ENCODE measurements at regions not wholly inside any gene's neighbourhood (a gene's known extent, or its start where the extent isn't known, plus 50 kb on each side); places are given as distances from the start of the nearest gene placed in this dataset.

DNA sequence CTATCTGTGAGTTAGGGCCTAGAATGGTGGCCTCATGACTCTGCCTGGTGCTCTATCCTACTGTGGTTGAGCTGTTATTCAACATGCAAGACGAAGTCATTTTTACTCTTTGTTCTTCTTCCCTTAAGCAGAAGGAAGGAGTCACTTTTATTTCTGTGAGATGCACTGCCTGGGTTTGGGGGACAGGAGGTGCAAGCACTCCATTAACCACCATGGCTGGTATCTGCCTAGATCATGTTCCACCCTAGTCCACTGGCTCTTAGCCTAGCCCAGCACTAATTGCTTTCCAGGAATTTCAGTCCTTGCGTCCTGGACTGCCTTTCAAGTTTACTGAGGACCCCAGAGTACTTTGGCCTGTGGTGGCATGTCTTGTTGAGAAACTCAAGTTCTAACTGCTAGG, 1182.7 kb downstream of the FSTL5 start:
- no peak for TF ChIP-seq GATA3 (IDR thresholded peaks at IDR 0.05; ENCODE audit: low read depth, low read length)
- no peak for TF ChIP-seq GATA2 (IDR thresholded peaks at IDR 0.05; ENCODE audit: low read depth, low read length)

DNA sequence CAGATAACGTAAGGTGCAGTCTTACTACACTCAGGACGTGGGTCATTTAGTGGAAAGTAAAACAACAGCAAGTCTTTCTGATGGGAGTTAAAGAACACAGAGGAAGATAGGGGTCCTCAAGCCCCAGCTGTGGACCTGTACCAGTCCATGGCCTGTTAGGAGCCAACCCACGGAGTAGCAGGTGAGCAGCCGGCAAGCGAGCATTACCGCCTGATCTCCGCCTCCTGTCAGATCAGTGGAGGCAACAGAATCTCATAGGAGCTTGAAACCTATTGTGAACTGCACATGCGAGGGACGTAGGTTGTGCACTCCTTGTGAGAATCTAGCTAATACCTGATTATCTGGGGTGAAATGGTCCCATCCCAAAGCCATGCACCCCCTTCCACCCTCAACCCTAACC, 1180.8 kb downstream of the FSTL5 start:
- no peak for TF ChIP-seq GATA3 (IDR thresholded peaks at IDR 0.05; ENCODE audit: low read depth, low read length)
- TF ChIP-seq GATA2 (IDR thresholded peaks at IDR 0.05; ENCODE audit: low read depth, low read length) = no peak

DNA sequence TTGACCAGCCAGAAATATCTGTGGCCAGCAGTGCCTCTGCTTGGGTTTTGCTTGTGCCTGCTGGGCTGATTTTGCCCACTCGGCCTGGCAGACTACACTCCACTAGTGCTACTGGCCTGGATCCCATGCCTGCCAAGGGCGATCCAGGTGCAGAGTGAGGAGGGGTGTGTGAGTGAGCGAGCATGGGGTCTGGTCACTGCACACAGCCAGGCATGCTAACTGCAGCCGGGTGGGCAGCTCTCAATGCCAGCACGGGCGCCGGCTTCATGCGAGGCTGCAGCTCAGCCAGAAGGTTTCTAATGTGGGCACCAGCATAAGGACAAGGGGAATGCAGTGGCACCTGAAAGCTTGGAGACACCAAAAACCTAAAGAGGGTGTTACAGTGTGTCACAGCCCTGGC, 1161.4 kb downstream of the FSTL5 start:
- TF ChIP-seq GATA2 (IDR thresholded peaks at IDR 0.05; ENCODE audit: low read depth, low read length) = no peak
- no peak for TF ChIP-seq GATA3 (IDR thresholded peaks at IDR 0.05; ENCODE audit: low read depth, low read length)

DNA sequence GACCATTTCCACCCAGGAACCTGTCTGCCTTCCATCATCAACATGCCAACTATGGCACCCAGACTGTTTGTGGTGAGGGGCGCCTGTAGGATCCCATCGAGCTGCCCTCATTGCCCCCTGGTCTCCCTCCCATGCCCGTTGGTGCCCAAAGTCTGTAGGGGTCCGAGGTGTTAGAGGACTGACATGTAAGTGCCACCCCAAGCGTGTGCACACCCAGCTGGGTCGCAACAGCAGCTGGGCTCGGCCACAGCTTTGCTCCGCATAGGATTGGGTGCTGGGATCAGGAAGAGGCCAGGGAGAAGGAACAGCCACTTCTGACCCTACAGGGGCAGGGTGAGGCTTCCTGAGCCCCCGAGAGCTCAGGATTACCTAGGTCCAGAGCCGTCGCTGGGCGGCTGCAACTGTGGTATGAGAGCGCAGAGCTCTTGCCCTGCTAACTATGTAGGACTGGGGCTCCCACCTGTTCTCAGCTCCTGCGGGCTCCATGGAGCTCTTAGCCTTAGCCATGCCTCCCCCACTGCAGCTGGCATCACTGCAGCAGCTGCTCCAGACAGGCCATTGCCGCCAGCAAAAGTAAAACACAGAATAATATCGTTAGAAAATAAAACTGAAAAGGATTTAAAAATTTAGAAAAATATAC, 1160.3 kb downstream of the FSTL5 start:
- TF ChIP-seq GATA2 (IDR thresholded peaks at IDR 0.05; ENCODE audit: low read depth, low read length) = no peak
- no peak for TF ChIP-seq GATA3 (IDR thresholded peaks at IDR 0.05; ENCODE audit: low read depth, low read length)

DNA sequence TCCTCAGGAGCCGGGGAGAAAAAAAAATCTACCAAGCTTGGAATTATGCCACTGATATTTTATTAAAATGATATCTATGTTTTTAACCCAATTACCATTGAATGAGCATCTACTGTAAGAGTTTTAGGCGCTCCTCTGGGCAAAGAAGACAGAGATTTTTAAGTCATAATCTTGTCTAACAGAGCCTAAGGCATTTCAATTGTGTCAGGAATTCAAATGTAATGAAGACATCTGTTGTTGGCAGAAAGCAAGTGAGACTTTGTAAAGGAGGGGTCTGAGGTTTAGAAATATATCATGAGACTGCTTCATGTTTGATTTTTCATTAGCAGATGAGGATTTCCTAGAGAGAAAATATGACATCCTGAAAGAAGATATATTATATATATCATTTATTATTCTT, 1158.1 kb downstream of the FSTL5 start:
- no peak for TF ChIP-seq GATA3 (IDR thresholded peaks at IDR 0.05; ENCODE audit: low read depth, low read length)
- no peak for TF ChIP-seq GATA2 (IDR thresholded peaks at IDR 0.05; ENCODE audit: low read depth, low read length)

DNA sequence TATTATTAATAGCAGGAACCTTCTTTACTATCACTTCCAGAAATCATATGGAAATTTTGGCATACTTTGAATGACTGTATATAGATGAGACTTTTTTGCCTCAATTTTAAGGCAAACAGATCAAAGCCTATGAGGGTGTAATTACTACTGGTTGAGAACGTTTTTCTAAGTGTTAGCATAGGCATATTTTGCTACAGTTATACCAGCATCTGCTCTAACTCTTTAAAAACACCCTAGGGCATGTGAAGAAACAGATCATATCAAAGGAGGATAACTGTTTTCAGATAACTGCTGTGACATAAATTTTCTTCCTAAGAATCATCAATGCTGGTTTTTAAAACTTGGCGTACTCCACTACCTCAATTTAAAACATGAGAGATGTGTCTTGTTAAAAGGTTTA, 1155.3 kb downstream of the FSTL5 start:
- TF ChIP-seq GATA2 (IDR thresholded peaks at IDR 0.05; ENCODE audit: low read depth, low read length) (no peak), GATA3 (IDR thresholded peaks at IDR 0.05; ENCODE audit: low read depth, low read length) (no peak)

DNA sequence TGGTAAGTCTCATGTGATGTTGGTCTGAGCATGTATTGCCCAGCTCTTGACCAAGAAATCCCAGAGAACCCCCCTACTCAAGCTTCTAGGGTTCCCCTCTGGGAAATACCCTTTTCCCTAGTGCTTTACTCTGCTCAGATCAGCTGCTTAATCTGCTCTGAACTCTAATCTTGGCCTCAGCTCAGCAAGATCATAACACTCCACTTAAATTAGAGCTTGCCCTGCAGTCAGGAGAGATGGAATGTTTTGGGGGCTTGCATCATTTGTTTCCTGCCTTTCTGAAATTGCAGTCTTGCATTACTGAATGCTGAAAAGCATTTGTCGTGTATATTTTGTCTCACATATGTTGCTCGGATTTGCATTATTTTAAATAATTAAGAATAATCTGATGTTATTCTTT, 1153.6 kb downstream of the FSTL5 start:
- no peak for TF ChIP-seq GATA2 (IDR thresholded peaks at IDR 0.05; ENCODE audit: low read depth, low read length)
- TF ChIP-seq GATA3 (IDR thresholded peaks at IDR 0.05; ENCODE audit: low read depth, low read length) = no peak
